ENCODE measurements at regions not wholly inside any gene's neighbourhood (a gene's known extent, or its start where the extent isn't known, plus 50 kb on each side); places are given as distances from the start of the nearest gene placed in this dataset.

- ATAC-seq (ENCODE audit: insufficient read depth, low FRiP score), result no peak
- DNase-seq, result no peak
- Histone ChIP-seq H3K9ac (ENCODE audit: insufficient read depth in 1 of 2, low read length in 2 of 2) (no peak overlapping the region), H3K4me3 (no peak overlapping the region), H3K27me3 (ENCODE audit: control insufficient read depth in 3 of 3, insufficient read depth in 3 of 3, low read length in 2 of 3) (no peaks in the 10 kb centered on the region), H3K4me1 (ENCODE audit: control insufficient read depth in 5 of 5, insufficient read depth in 5 of 5, low read length in 5 of 5) (no peaks in the 10 kb centered on the region), H3K27ac (ENCODE audit: low read depth in 1 of 2, low read length in 1 of 2) (no peak overlapping the region), H3K36me3 (ENCODE audit: control insufficient read depth in 4 of 4, insufficient read depth in 4 of 4, low read length in 4 of 4) (no peaks in the 10 kb centered on the region), H3K9me3 (ENCODE audit: control insufficient read depth in 4 of 4, insufficient read depth in 3 of 4, low read length in 3 of 4) (no peaks in the 10 kb centered on the region)
- no peak for TF ChIP-seq CTCF (IDR thresholded peaks at IDR 0.05; ENCODE audit: control extremely low read depth, extremely low read depth)
- WGBS, 2 donors, result 96 to 97% methylated on average over 2 of the region's 2 CpGs
Measured at GRCh38 chr4:132710971-132711370, 438.1 kb upstream of the PCDH10 start.

DNA sequence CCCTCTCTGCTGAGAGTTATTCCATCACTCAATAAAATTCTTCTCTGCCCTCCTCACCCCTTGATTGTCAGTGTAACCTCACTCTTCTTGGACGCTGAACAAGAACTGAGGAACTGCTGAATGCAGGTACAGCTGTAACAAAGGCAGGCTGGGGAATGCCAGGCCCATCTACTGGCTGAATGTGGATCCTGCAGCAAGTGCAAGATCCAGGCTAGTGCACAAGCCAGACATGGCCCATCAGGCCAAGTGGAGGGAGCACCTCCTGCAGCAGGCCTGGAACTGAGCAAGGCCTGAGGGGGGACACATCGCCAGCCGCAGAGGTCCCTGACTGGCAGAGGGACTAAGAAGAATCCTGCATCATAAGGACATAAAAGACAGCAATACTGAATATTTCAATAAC is 411.8 kb upstream of the PCDH10 start:
- peaks cover 0 to 2% (median 0%) of the 10 kb centered on the region in 4 donors for H3K9me3 ChIP-seq (ENCODE audit: control insufficient read depth in 4 of 4, insufficient read depth in 3 of 4, low read length in 3 of 4)
- DNase-seq, result no peak
- no peak for ATAC-seq (ENCODE audit: insufficient read depth, low FRiP score)

GRCh38 chr4:132759199-132759780 is 389.8 kb upstream of the PCDH10 start:
- H3K4me3 ChIP-seq, result no peak overlapping the region
- H3K4me1 ChIP-seq (ENCODE audit: control insufficient read depth in 5 of 5, insufficient read depth in 5 of 5, low read length in 5 of 5), result no peaks in the 10 kb centered on the region
- ATAC-seq (ENCODE audit: insufficient read depth, low FRiP score) (no peak), DNase-seq (no peak)
- TF ChIP-seq CTCF (IDR thresholded peaks at IDR 0.05; ENCODE audit: control extremely low read depth, extremely low read depth), result no peak
- H3K27me3 ChIP-seq (ENCODE audit: control insufficient read depth in 3 of 3, insufficient read depth in 3 of 3, low read length in 2 of 3), result no peaks in the 10 kb centered on the region
- no peak overlapping the region for H3K9ac ChIP-seq (ENCODE audit: insufficient read depth in 1 of 2, low read length in 2 of 2)
- H3K27ac ChIP-seq (ENCODE audit: low read depth in 1 of 2, low read length in 1 of 2), result no peak overlapping the region
- no peaks in the 10 kb centered on the region for H3K36me3 ChIP-seq (ENCODE audit: control insufficient read depth in 4 of 4, insufficient read depth in 4 of 4, low read length in 4 of 4)
- H3K9me3 ChIP-seq (ENCODE audit: control insufficient read depth in 4 of 4, insufficient read depth in 3 of 4, low read length in 3 of 4), result no peaks in the 10 kb centered on the region

More for the DNA sequence above, 411.8 kb upstream of the PCDH10 start:
- TF ChIP-seq CTCF (IDR thresholded peaks at IDR 0.05; ENCODE audit: control extremely low read depth, extremely low read depth), result no peak
- Histone ChIP-seq H3K4me1 (ENCODE audit: control insufficient read depth in 5 of 5, insufficient read depth in 5 of 5, low read length in 5 of 5) (no peaks in the 10 kb centered on the region), H3K9ac (ENCODE audit: insufficient read depth in 1 of 2, low read length in 2 of 2) (no peak overlapping the region), H3K36me3 (ENCODE audit: control insufficient read depth in 4 of 4, insufficient read depth in 4 of 4, low read length in 4 of 4) (no peaks in the 10 kb centered on the region), H3K27me3 (ENCODE audit: control insufficient read depth in 3 of 3, insufficient read depth in 3 of 3, low read length in 2 of 3) (no peaks in the 10 kb centered on the region), H3K27ac (ENCODE audit: low read depth in 1 of 2, low read length in 1 of 2) (no peak overlapping the region), H3K4me3 (no peak overlapping the region)
- WGBS, 2 donors, result 91 to 98% methylated on average over 3 of the region's 3 CpGs

DNA sequence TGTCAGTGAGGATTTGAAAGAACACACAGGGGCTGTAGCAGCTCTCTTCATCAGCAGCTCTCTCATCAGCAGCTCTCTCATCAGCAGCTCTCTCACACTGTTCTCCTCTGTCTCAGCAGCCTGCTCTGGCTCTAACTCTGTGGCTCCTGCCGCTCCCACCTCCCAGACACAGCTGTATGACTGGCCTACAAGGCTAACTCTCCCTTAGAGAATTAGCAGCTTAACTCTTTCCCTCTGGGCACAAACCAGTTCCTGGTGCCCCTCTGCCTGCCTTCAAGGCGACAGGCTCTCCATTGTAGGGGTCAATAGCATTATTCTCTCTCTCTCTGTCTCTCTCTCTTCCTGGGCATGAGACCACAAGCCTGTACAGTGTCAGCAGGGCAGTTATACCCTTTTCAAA is 385.6 kb upstream of the PCDH10 start:
- Histone ChIP-seq H3K27ac (ENCODE audit: low read depth in 1 of 2, low read length in 1 of 2) (no peak overlapping the region), H3K9me3 (ENCODE audit: control insufficient read depth in 4 of 4, insufficient read depth in 3 of 4, low read length in 3 of 4) (no peaks in the 10 kb centered on the region), H3K4me1 (ENCODE audit: control insufficient read depth in 5 of 5, insufficient read depth in 5 of 5, low read length in 5 of 5) (no peaks in the 10 kb centered on the region), H3K36me3 (ENCODE audit: control insufficient read depth in 4 of 4, insufficient read depth in 4 of 4, low read length in 4 of 4) (no peaks in the 10 kb centered on the region), H3K4me3 (no peak overlapping the region), H3K27me3 (ENCODE audit: control insufficient read depth in 3 of 3, insufficient read depth in 3 of 3, low read length in 2 of 3) (no peaks in the 10 kb centered on the region), H3K9ac (ENCODE audit: insufficient read depth in 1 of 2, low read length in 2 of 2) (no peak overlapping the region)
- no peak for TF ChIP-seq CTCF (IDR thresholded peaks at IDR 0.05; ENCODE audit: control extremely low read depth, extremely low read depth)
- 75 to 76% methylated on average over 2 of the region's 2 CpGs for WGBS, 2 donors
- DNase-seq (no peak), ATAC-seq (ENCODE audit: insufficient read depth, low FRiP score) (no peak)
